K562 (cell line): ENCODE measurements at regions not wholly inside any gene's neighbourhood (a gene's known extent, or its start where the extent isn't known, plus 50 kb on each side); places are given as distances from the start of the nearest gene placed in this dataset.

Experiments used
- ATAC-seq: fragments of 200-7000 bp; cut with Tn5 transposase; 3 replicates; pipeline ENCODE4 v1.9.1; 2020; ENCODE audit warnings: moderate library complexity
- BruUV-seq: library from RNA; stranded (reverse); fragments of 400-500 nt; replicated peaks from 2 replicates; lab custom pipeline; 2021; lab: Mats Ljungman, UMichigan
- CTCF ChIA-PET: fragments of 300-600 bp; formaldehyde crosslinking; extraction: SDS; loops from one replicate; lab custom pipeline; 2021; ENCODE audit warnings: low intra/inter-chr PET ratio; lab: Yijun Ruan, JAX
- POLR2A ChIA-PET: fragments of 300-600, 350-650 bp; sonication (Branson Sonifier 250); formaldehyde crosslinking; extraction: SDS; loops from one replicate; lab custom pipeline; 2021; ENCODE audit warnings: antibody characterized with exemption, inconsistent platforms; lab: Yijun Ruan, JAX
- DNase-seq, 4 experiments: peaks; one replicate each; pipeline versions ENCODE4 v3.0.0 to v3.0.0-alpha.2; 2011 to 2018; ENCODE audit warnings: low spot score in 3 of 4, mixed read lengths in 3 of 4; ENCODE audit errors: extremely low read depth in 1 of 4
- FAIRE-seq: peaks from 2 replicates; lab custom pipeline; 2011; peaks lifted over from hg19 to GRCh38; lab: Jason Lieb, UNC
- H2AFZ ChIP-seq: 2 replicates; pipeline ENCODE4 v1.6.0; 2011; ENCODE audit warnings: low read depth, low read length, control low read depth, inconsistent platforms
- H3K27ac ChIP-seq: fragments of 200-600 bp; 3 replicates; pipeline ENCODE4 v1.8.0; 2011; ENCODE audit warnings: low read depth, mild to moderate bottlenecking, control low read depth, inconsistent platforms, low read length, moderate library complexity, mixed read lengths; ENCODE audit errors: extremely low read depth
- H3K27me3 ChIP-seq, 2 experiments: fragments of 300-600 bp in 1 of 2; 2 replicates in 1 of 2; 3 replicates in 1 of 2; pipeline versions ENCODE4 v1.6.0 to v1.8.0; 2011; ENCODE audit warnings: inconsistent platforms in 2 of 2, low read length in 2 of 2, mild to moderate bottlenecking in 1 of 2, mixed read lengths in 1 of 2, moderate library complexity in 1 of 2; ENCODE audit not compliant: control insufficient read depth in 2 of 2, insufficient read depth in 2 of 2
- H3K36me3 ChIP-seq: fragments of 300-600 bp; 3 replicates; pipeline ENCODE4 v1.8.0; 2011; ENCODE audit warnings: mild to moderate bottlenecking, low read length, inconsistent platforms; ENCODE audit not compliant: control insufficient read depth, insufficient read depth
- H3K4me1 ChIP-seq, 2 experiments: fragments of 200-600 bp in 1 of 2; replicated peaks in 1 of 2; 2 replicates in 1 of 2; 3 replicates in 1 of 2; pipeline versions ENCODE4 v1.5.1 to v1.8.0; 2011; ENCODE audit warnings: inconsistent platforms in 2 of 2, low read length in 2 of 2, mild to moderate bottlenecking in 1 of 2, mixed read lengths in 1 of 2, moderate library complexity in 1 of 2; ENCODE audit not compliant: control insufficient read depth in 2 of 2, insufficient read depth in 2 of 2
- H3K4me2 ChIP-seq: 2 replicates; pipeline ENCODE4 v1.6.1; 2011; ENCODE audit warnings: low read length, control low read depth, inconsistent platforms, mixed read lengths; ENCODE audit not compliant: insufficient read depth
- H3K4me3 ChIP-seq: fragments of 200-600 bp; sonication (generic), shearing (Covaris generic); 2 replicates; pipeline ENCODE4 v1.5.1; 2016; ENCODE audit warnings: control low read depth, inconsistent platforms
- H3K79me2 ChIP-seq: fragments of 200-600 bp; 3 replicates; pipeline ENCODE4 v1.8.0; 2011; ENCODE audit warnings: low read length, inconsistent platforms; ENCODE audit not compliant: control insufficient read depth, insufficient read depth
- H3K9ac ChIP-seq, 2 experiments: 2 replicates each; pipeline versions ENCODE4 v1.6.0 to v1.6.1; 2011; ENCODE audit warnings: low read depth in 2 of 2, low read length in 2 of 2, control low read depth in 1 of 2, inconsistent platforms in 1 of 2, mild to moderate bottlenecking in 1 of 2, mixed read lengths in 1 of 2; ENCODE audit not compliant: insufficient read depth in 1 of 2
- H3K9me1 ChIP-seq: one replicate; pipeline ENCODE4 v1.6.0; 2011; ENCODE audit warnings: inconsistent platforms, mild to moderate bottlenecking, low read length, moderate library complexity; ENCODE audit not compliant: control insufficient read depth, insufficient read depth
- H3K9me3 ChIP-seq: replicated peaks from 2 replicates; pipeline ENCODE4 v1.5.1; 2011; ENCODE audit warnings: low read depth, low read length, inconsistent platforms; ENCODE audit not compliant: control insufficient read depth, insufficient read depth
- H4K20me1 ChIP-seq: replicated peaks from 2 replicates; pipeline ENCODE4 v1.6.1; 2011; ENCODE audit warnings: low read length, inconsistent platforms, mixed read lengths; ENCODE audit not compliant: control insufficient read depth, insufficient read depth
- MCM5 ChIP-seq: fragments of 450-650 bp; IDR thresholded peaks from 2 replicates; pipeline ENCODE4 v1.6.1; 2016; ENCODE audit warnings: low read depth
- NFE2 ChIP-seq: IDR thresholded peaks from 2 replicates; pipeline ENCODE4 v1.6.1; 2014; ENCODE audit warnings: antibody characterized with exemption, low read depth
- NFYB ChIP-seq: IDR thresholded peaks from 2 replicates; pipeline ENCODE4 v1.6.1; 2011; ENCODE audit warnings: mild to moderate bottlenecking, moderate library complexity; ENCODE audit not compliant: insufficient read length; ENCODE audit errors: extremely low read depth
- PYGO2 ChIP-seq: fragments of 450-650 bp; IDR thresholded peaks from 2 replicates; pipeline ENCODE4 v1.6.1; 2016; ENCODE audit warnings: mild to moderate bottlenecking, missing genetic modification characterization, moderate library complexity, missing compliant biosample characterization
- RFX5 ChIP-seq: IDR thresholded peaks from 2 replicates; pipeline ENCODE4 v1.6.1; 2011; ENCODE audit warnings: low read depth, mild to moderate bottlenecking, improper control_type of control experiment, low read length
- TARDBP ChIP-seq: fragments of 450-650 bp; IDR thresholded peaks from 2 replicates; pipeline ENCODE4 v1.6.1; 2016
- ZNF12 ChIP-seq: sonication (generic); formaldehyde crosslinking; IDR thresholded peaks from 2 replicates; pipeline ENCODE4 v1.4.0; 2020; ENCODE audit warnings: mild to moderate bottlenecking, missing genetic modification reagents
- WGBS: fragments of 100-300 bp; shearing (Covaris generic); methylation state at CpG from one replicate; pipeline ENCODE4 v1.1.6; 2016; ENCODE audit warnings: low coverage, mixed read lengths; ENCODE audit not compliant: insufficient coverage; ENCODE audit errors: missing lambda C conversion rate; 5-methylcytosine and 5-hydroxymethylcytosine counted together
- in situ Hi-C: fragments of 300-500 bp; cut with MboI; formaldehyde crosslinking; loops from 4 replicates; pipeline ENCODE4 v1.15.0; 2018; ENCODE audit warnings: inconsistent platforms, mixed read lengths
- intact Hi-C: fragments of 100-400 bp; cut with micrococcal nuclease; formaldehyde crosslinking; loops from 2 replicates; pipeline ENCODE4 v1.14.2; 2022
- TF ChIP-seq, protein P1 (sequence below): fragments of 450-650 bp; conservative IDR thresholded peaks from 2 replicates; pipeline ENCODE4 v1.6.1; 2016; ENCODE audit warnings: missing genetic modification characterization, low read depth, mild to moderate bottlenecking, control low read depth, missing compliant biosample characterization

DNA sequence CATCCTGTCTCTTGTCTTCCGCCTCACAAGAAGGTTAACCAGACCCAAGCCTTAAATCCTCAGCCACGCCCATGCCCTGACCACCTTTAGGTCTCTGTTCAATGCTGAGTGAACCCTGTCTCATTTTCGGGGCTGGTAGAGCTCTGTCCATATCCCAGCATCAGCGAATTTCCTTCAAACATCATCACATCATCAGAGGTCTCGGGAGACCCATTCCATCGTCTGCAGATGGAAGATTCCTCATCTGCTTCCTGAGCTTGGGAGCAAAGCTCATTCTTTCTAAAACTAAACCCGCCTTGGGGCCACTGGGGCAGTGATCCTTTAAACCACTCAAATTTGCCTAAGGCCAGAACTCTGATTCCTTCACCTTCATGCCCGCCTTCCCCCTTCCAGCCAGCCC is 173.7 kb downstream of the TTC32 start:
- no peaks in the 10 kb centered on the region for H3K9me3 ChIP-seq
- H3K27me3 ChIP-seq, result peaks cover 0 to 51% of the 10 kb centered on the region in 2 experiments; a peak in 4 of 5 replicates
- ATAC-seq (no peak), FAIRE-seq (no peak), DNase-seq (no peak)
- WGBS, result 1% methylated on average over 8 of the region's 8 CpGs
- H3K27ac ChIP-seq, result no peak overlapping the region
- H3K4me1 ChIP-seq, result no peaks in the 10 kb centered on the region
- no peak overlapping the region for H2AFZ ChIP-seq
- intact Hi-C loops, result no loop called here
- H3K9me1 ChIP-seq, result no peaks in the 10 kb centered on the region
- no peak overlapping the region for H3K9ac ChIP-seq
- BruUV-seq, result no TSS peak
- no peak overlapping the region for H3K4me3 ChIP-seq
- in situ Hi-C loops, result no loop called here
- no peak overlapping the region for H3K4me2 ChIP-seq
- no peak for TF ChIP-seq PYGO2 (tag)
- no peak for TF ChIP-seq ZNF12 (CRISPR knock-in tag)
- no peak for TF ChIP-seq MCM5
- TF ChIP-seq TARDBP, result no peak
- TF ChIP-seq NFE2, result no peak
- ChIA-PET POLR2A (interaction anchor here (0.7 kb wide), 1 partner anchor 95 kb away, joined by 3 read pairs; no protein-coding TSS in a partner anchor), CTCF (no interaction called here)
- no peaks in the 10 kb centered on the region for H4K20me1 ChIP-seq
- no peaks in the 10 kb centered on the region for H3K79me2 ChIP-seq
- no peaks in the 10 kb centered on the region for H3K36me3 ChIP-seq

DNA sequence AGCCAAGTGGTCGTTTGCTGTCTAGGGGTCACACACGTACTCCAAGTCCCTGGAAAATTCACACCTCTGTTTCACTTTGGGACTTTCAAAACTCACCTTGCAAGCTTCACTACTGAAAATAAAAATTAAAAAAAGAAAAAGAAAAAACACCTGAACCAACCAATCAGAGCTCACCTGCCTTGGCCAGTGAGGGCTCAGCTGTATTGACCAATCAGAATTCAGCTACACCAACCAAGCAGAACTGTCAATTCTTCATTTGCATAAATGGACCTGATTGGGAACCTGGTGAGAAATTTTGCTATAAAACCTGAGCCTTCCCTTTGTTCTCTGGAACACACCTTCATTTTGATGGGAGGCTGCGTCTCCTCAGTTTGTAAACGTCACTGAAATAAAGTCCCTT is 176.4 kb downstream of the TTC32 start:
- peak in 3 of 4 experiments; percentile 22 to 47 (median 22) for DNase-seq
- no peaks in the 10 kb centered on the region for H4K20me1 ChIP-seq
- no TSS peak for BruUV-seq
- H2AFZ ChIP-seq, result no peak overlapping the region
- H3K36me3 ChIP-seq, result no peaks in the 10 kb centered on the region
- H3K9me1 ChIP-seq, result no peaks in the 10 kb centered on the region
- intact Hi-C loops (no loop called here), in situ Hi-C loops (no loop called here)
- no peak overlapping the region for H3K4me2 ChIP-seq
- CTCF ChIA-PET, result no interaction called here
- no peaks in the 10 kb centered on the region for H3K9me3 ChIP-seq
- peaks cover 0 to 46% of the 10 kb centered on the region in 2 experiments; a peak in 4 of 5 replicates for H3K27me3 ChIP-seq
- H3K79me2 ChIP-seq, result no peaks in the 10 kb centered on the region
- no peak for FAIRE-seq
- TF ChIP-seq RFX5 (no peak), NFYB (peak; percentile 27)
- TF ChIP-seq, protein P1, sequence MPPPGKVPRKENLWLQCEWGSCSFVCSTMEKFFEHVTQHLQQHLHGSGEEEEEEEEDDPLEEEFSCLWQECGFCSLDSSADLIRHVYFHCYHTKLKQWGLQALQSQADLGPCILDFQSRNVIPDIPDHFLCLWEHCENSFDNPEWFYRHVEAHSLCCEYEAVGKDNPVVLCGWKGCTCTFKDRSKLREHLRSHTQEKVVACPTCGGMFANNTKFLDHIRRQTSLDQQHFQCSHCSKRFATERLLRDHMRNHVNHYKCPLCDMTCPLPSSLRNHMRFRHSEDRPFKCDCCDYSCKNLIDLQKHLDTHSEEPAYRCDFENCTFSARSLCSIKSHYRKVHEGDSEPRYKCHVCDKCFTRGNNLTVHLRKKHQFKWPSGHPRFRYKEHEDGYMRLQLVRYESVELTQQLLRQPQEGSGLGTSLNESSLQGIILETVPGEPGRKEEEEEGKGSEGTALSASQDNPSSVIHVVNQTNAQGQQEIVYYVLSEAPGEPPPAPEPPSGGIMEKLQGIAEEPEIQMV (tag), result peak; percentile 74
- peak; percentile 51; the same call in 2 of the 3 replicates for ATAC-seq
- WGBS, result 9% methylated on average over 4 of the region's 4 CpGs
- no peak overlapping the region for H3K4me3 ChIP-seq
- H3K9ac ChIP-seq, result no peak overlapping the region
- H3K4me1 ChIP-seq, result no peaks in the 10 kb centered on the region
- POLR2A ChIA-PET, result no interaction called here
- H3K27ac ChIP-seq, result no peak overlapping the region
